ENCODE measurements at regions not wholly inside any gene's neighbourhood (a gene's known extent, or its start where the extent isn't known, plus 50 kb on each side); places are given as distances from the start of the nearest gene placed in this dataset.
A peak's percentile ranks its signal among the peaks of the same experiment; 100 is the strongest.

GRCh38 chr12:47351526-47351925 is 271.8 kb upstream of the AMIGO2 start:
- DNase-seq = no peak

GRCh38 chr12:47350062-47350408 is 270.3 kb upstream of the AMIGO2 start:
- DNase-seq = no peak

GRCh38 chr12:47349137-47350061 is 269.6 kb upstream of the AMIGO2 start:
- no peak for DNase-seq

GRCh38 chr12:47348206-47348605 is 268.4 kb upstream of the AMIGO2 start:
- no peak for DNase-seq

- no peak for DNase-seq
Measured at GRCh38 chr12:47346251-47347019, 266.7 kb upstream of the AMIGO2 start.

GRCh38 chr12:47343684-47344567 is 264.2 kb upstream of the AMIGO2 start:
- DNase-seq = no peak

- no peak for DNase-seq
Measured at GRCh38 chr12:47340411-47341015, 260.8 kb upstream of the AMIGO2 start.

- DNase-seq = no peak
Measured at GRCh38 chr12:47337581-47337980, 257.8 kb upstream of the AMIGO2 start.

- DNase-seq = peak in 1 of 58 donors; percentile 3
Measured at GRCh38 chr12:47333271-47333858, 253.6 kb upstream of the AMIGO2 start.

- DNase-seq = no peak
Measured at GRCh38 chr12:47328831-47329545, 249.2 kb upstream of the AMIGO2 start.

- no peak for DNase-seq
Measured at GRCh38 chr12:47326190-47326589, 246.4 kb upstream of the AMIGO2 start.

- DNase-seq = no peak
Measured at GRCh38 chr12:47323802-47324201, 244.0 kb upstream of the AMIGO2 start.

- DNase-seq = no peak
Measured at GRCh38 chr12:47321436-47321835, 241.7 kb upstream of the AMIGO2 start.

GRCh38 chr12:47319746-47320145 is 240.0 kb upstream of the AMIGO2 start:
- DNase-seq = no peak

GRCh38 chr12:47318963-47319362 is 239.2 kb upstream of the AMIGO2 start:
- no peak for DNase-seq

GRCh38 chr12:47317175-47317915 is 237.6 kb upstream of the AMIGO2 start:
- peak in 1 of 58 donors; percentile 1 for DNase-seq

- DNase-seq = no peak
Measured at GRCh38 chr12:47316609-47317049, 236.9 kb upstream of the AMIGO2 start.

GRCh38 chr12:47314996-47315395 is 235.2 kb upstream of the AMIGO2 start:
- DNase-seq = no peak

GRCh38 chr12:47312808-47313426 is 233.2 kb upstream of the AMIGO2 start:
- no peak for DNase-seq
